Endothelial cell of umbilical vein (primary cell): ENCODE measurements at regions not wholly inside any gene's neighbourhood (a gene's known extent, or its start where the extent isn't known, plus 50 kb on each side); places are given as distances from the start of the nearest gene placed in this dataset.

ENCODE experiments used
- BruUV-seq: library from RNA; stranded (reverse); fragments of 400-500 nt; replicated peaks from 2 replicates; lab custom pipeline; 2021; lab: Mats Ljungman, UMichigan
- CTCF ChIA-PET: fragments of 300-600, 350-600 bp; sonication (Branson Sonifier 250); formaldehyde crosslinking; loops from one replicate; lab custom pipeline; 2021; ENCODE audit warnings: antibody characterized with exemption, inconsistent platforms; lab: Charles Lee
- POLR2A ChIA-PET: fragments of 300-600, 350-600 bp; sonication (Branson Sonifier 250); formaldehyde crosslinking; loops from one replicate; lab custom pipeline; 2021; ENCODE audit warnings: antibody characterized with exemption, inconsistent platforms; lab: Charles Lee
- DNase-seq: peaks from one replicate; pipeline ENCODE4 v3.0.0-alpha.2; 2011; ENCODE audit warnings: low read depth, low spot score
- FAIRE-seq: peaks from 2 replicates; lab custom pipeline; 2011; peaks lifted over from hg19 to GRCh38; lab: Jason Lieb, UNC
- H2AFZ ChIP-seq: 2 replicates; pipeline ENCODE4 v1.6.0; 2012; ENCODE audit warnings: low read depth, low read length, control low read depth, inconsistent platforms
- H3K27ac ChIP-seq: 2 replicates; pipeline ENCODE4 v1.5.1; 2011; ENCODE audit warnings: low read depth, mild to moderate bottlenecking, control low read depth, low read length, moderate library complexity; ENCODE audit not compliant: insufficient read depth
- H3K27me3 ChIP-seq, 2 experiments: 2 replicates each; pipeline versions ENCODE4 v1.6.0 to v1.6.1; 2011; ENCODE audit warnings: low read length in 2 of 2, mixed read lengths in 1 of 2; ENCODE audit not compliant: control insufficient read depth in 2 of 2, insufficient read depth in 2 of 2
- H3K36me3 ChIP-seq, 2 experiments: 2 replicates in 1 of 2; 3 replicates in 1 of 2; pipeline ENCODE4 v1.5.1; 2011; ENCODE audit warnings: low read length in 2 of 2, mild to moderate bottlenecking in 1 of 2, moderate library complexity in 1 of 2; ENCODE audit not compliant: control insufficient read depth in 2 of 2, insufficient read depth in 2 of 2; ENCODE audit errors: extremely low read depth in 1 of 2
- H3K4me1 ChIP-seq: 3 replicates; pipeline ENCODE4 v1.5.1; 2011; ENCODE audit warnings: mild to moderate bottlenecking, low read length; ENCODE audit not compliant: control insufficient read depth, insufficient read depth; ENCODE audit errors: extremely low read depth
- H3K4me2 ChIP-seq: 2 replicates; pipeline ENCODE4 v1.6.1; 2011; ENCODE audit warnings: low read length, control low read depth, mixed read lengths; ENCODE audit not compliant: insufficient read depth
- H3K4me3 ChIP-seq, 3 experiments: fragments of 200-600 bp in 1 of 3; sonication (generic), shearing (Covaris generic) in 1 of 3; replicated peaks in 1 of 3; 2 replicates each; pipeline ENCODE4 v1.5.1; 2011 to 2016; ENCODE audit warnings: control low read depth in 3 of 3, low read length in 3 of 3, mild to moderate bottlenecking in 2 of 3, inconsistent platforms in 1 of 3, low read depth in 1 of 3, moderate library complexity in 1 of 3; ENCODE audit not compliant: insufficient read depth in 1 of 3
- H3K79me2 ChIP-seq: 2 replicates; pipeline ENCODE4 v1.6.0; 2012; ENCODE audit warnings: low read length, inconsistent platforms; ENCODE audit not compliant: control insufficient read depth, insufficient read depth
- H3K9ac ChIP-seq: replicated peaks from 2 replicates; pipeline ENCODE3; 2011; ENCODE audit warnings: low read length, control low read depth; ENCODE audit not compliant: insufficient read depth; ENCODE audit errors: extremely low read depth
- H3K9me1 ChIP-seq: replicated peaks from 3 replicates; pipeline ENCODE4 v1.6.0; 2011; ENCODE audit warnings: mild to moderate bottlenecking, low read length; ENCODE audit not compliant: control insufficient read depth, insufficient read depth; ENCODE audit errors: extremely low read depth
- H3K9me3 ChIP-seq: replicated peaks from 2 replicates; pipeline ENCODE4 v1.5.1; 2012; ENCODE audit warnings: low read length, inconsistent platforms; ENCODE audit not compliant: control insufficient read depth, insufficient read depth
- H4K20me1 ChIP-seq: replicated peaks from 2 replicates; pipeline ENCODE3; 2011; ENCODE audit warnings: mild to moderate bottlenecking, low read length; ENCODE audit not compliant: control insufficient read depth, insufficient read depth; ENCODE audit errors: extremely low read depth
- EZH2 ChIP-seq: IDR thresholded peaks from 2 replicates; pipeline ENCODE4 v1.6.1; 2012; ENCODE audit warnings: borderline replicate concordance, low read depth, mild to moderate bottlenecking, moderate library complexity, low read length, inconsistent platforms; ENCODE audit not compliant: severe bottlenecking
- FOS ChIP-seq: IDR thresholded peaks from 2 replicates; pipeline ENCODE4 v1.6.1; 2011; ENCODE audit warnings: mild to moderate bottlenecking, low read length, moderate library complexity, borderline replicate concordance; ENCODE audit not compliant: insufficient read depth
- GATA2 ChIP-seq: IDR thresholded peaks from 2 replicates; pipeline ENCODE4 v1.7.0; 2011; ENCODE audit warnings: low read depth, mild to moderate bottlenecking, moderate library complexity, mixed read lengths, low read length; ENCODE audit not compliant: insufficient read length, insufficient read depth
- JUN ChIP-seq: IDR thresholded peaks from 2 replicates; pipeline ENCODE4 v1.6.1; 2011; ENCODE audit warnings: borderline replicate concordance, low read depth; ENCODE audit not compliant: insufficient read length, insufficient read depth
- MAX ChIP-seq: IDR thresholded peaks from 2 replicates; pipeline ENCODE4 v1.6.1; 2011; ENCODE audit not compliant: insufficient read depth, insufficient read length
- MYC ChIP-seq: IDR thresholded peaks from one replicate; pipeline ENCODE4 v1.6.1; 2011; ENCODE audit warnings: mild to moderate bottlenecking, low read depth, low read length
- POLR2A ChIP-seq: IDR thresholded peaks from 2 replicates; pipeline ENCODE4 v1.6.1; 2012; ENCODE audit warnings: low read depth, mild to moderate bottlenecking, control low read depth, low read length
- POLR2AphosphoS5 ChIP-seq: IDR thresholded peaks from 2 replicates; pipeline ENCODE4 v1.6.1; 2012; ENCODE audit warnings: low read depth, mild to moderate bottlenecking, control low read depth, low read length, moderate library complexity; ENCODE audit not compliant: insufficient read depth
- dilution Hi-C: fragments of 300-500 bp; cut with MboI; formaldehyde crosslinking; loops from one replicate; pipeline ENCODE4 v1.15.0; 2019; ENCODE audit warnings: low sequenced_read_pairs; ENCODE audit not compliant: extremely low pct_ligation_motif_present
- intact Hi-C: fragments of 100-400 bp; cut with micrococcal nuclease; formaldehyde crosslinking; loops from one replicate; pipeline ENCODE4 v1.10.0; 2022
- TF ChIP-seq, protein P1 (sequence below), 2 donors: IDR thresholded peaks; 1 replicate in 1 of 2; 2 replicates in 1 of 2; pipeline ENCODE4 v1.5.1; 2011; ENCODE audit warnings: low read length in 2 of 2, mild to moderate bottlenecking in 2 of 2, moderate library complexity in 2 of 2, control low read depth in 1 of 2, inconsistent platforms in 1 of 2, low read depth in 1 of 2; ENCODE audit not compliant: insufficient read depth in 1 of 2; ENCODE audit errors: extremely low read depth in 1 of 2

- Histone ChIP-seq H3K9me3 (no peaks in the 10 kb centered on the region), H3K4me1 (no peaks in the 10 kb centered on the region), H4K20me1 (no peaks in the 10 kb centered on the region), H3K36me3 (no peaks in the 10 kb centered on the region), H3K9ac (no peak overlapping the region), H3K4me3 (no peak overlapping the region), H3K27ac (no peak overlapping the region), H3K27me3 (peaks cover 0 to 4% of the 10 kb centered on the region in 2 experiments), H2AFZ (no peak overlapping the region), H3K9me1 (no peaks in the 10 kb centered on the region), H3K4me2 (no peak overlapping the region), H3K79me2 (no peaks in the 10 kb centered on the region)
- CTCF ChIA-PET: no interaction called here
- BruUV-seq: no TSS peak
- dilution Hi-C loops (no loop called here), intact Hi-C loops (loop anchor here (10.0 kb wide), 1 partner anchor 332 kb away; no protein-coding TSS in a partner anchor)
- TF ChIP-seq GATA2 (no peak), MAX (no peak), JUN (no peak), POLR2A (no peak), FOS (no peak), POLR2AphosphoS5 (no peak), EZH2 (no peak), MYC (no peak)
- TF ChIP-seq, protein P1, sequence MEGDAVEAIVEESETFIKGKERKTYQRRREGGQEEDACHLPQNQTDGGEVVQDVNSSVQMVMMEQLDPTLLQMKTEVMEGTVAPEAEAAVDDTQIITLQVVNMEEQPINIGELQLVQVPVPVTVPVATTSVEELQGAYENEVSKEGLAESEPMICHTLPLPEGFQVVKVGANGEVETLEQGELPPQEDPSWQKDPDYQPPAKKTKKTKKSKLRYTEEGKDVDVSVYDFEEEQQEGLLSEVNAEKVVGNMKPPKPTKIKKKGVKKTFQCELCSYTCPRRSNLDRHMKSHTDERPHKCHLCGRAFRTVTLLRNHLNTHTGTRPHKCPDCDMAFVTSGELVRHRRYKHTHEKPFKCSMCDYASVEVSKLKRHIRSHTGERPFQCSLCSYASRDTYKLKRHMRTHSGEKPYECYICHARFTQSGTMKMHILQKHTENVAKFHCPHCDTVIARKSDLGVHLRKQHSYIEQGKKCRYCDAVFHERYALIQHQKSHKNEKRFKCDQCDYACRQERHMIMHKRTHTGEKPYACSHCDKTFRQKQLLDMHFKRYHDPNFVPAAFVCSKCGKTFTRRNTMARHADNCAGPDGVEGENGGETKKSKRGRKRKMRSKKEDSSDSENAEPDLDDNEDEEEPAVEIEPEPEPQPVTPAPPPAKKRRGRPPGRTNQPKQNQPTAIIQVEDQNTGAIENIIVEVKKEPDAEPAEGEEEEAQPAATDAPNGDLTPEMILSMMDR (IDR thresholded peaks at IDR 0.05; ENCODE audit: extremely low read depth in 1 of 2, insufficient read depth in 1 of 2, low read depth in 1 of 2, low read length in 2 of 2): no peak
- POLR2A ChIA-PET: no interaction called here
- FAIRE-seq (no peak), DNase-seq (no peak)
Observed at GRCh38 chr2:19762959-19763605, 138.7 kb downstream of the TTC32 start.
